GM23248 (cell line): ENCODE measurements at regions not wholly inside any gene's neighbourhood (a gene's known extent, or its start where the extent isn't known, plus 50 kb on each side); places are given as distances from the start of the nearest gene placed in this dataset.

ENCODE experiments used
- EZH2 ChIP-seq: fragments of 200-600 bp; sonication (generic); IDR thresholded peaks from 2 replicates; pipeline ENCODE4 v1.6.1; 2018; ENCODE audit warnings: antibody characterized with exemption, mild to moderate bottlenecking; ENCODE audit not compliant: insufficient read depth, poor library complexity, severe bottlenecking
- EZH2phosphoT487 ChIP-seq: fragments of 200-600 bp; sonication (generic); IDR thresholded peaks from 2 replicates; pipeline ENCODE4 v1.6.1; 2018; ENCODE audit warnings: antibody characterized with exemption, moderate library complexity, mild to moderate bottlenecking, low read depth; ENCODE audit not compliant: insufficient read depth

DNA sequence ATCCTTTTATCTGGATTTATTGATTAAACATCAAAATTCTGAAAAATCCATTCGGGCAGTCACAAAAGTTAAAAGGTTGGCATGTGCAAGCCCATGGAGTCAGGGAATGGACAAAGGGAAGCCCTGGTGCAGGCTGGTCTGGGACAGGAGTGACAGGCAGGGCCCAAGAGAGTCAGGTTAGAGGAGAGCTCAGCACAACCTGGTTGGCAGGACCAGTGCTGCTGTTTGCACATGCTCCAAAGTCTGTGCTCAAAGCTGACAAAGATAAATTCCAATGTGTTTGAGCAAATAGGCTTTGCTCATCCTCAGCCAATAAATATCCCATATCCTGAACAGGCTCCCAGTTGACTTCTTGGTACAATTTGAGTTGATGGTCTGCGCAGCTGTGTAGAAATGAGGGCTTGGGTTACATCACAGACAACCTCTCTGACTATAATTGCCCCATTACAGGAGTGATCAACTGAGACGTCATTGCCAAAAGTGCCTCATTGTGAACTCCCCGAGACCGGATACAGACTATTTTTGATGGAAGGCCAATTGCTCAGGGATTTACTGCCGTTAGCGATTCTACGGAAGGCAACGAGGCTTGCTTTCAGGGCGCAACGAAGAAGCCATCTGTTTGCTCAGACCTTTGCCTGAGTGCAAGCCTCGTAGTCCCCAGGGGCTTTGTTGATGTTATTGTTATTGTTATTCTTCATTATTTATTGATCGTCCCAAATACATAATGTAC, 1008.1 kb upstream of the TENM3 start:
- TF ChIP-seq EZH2 (no peak), EZH2phosphoT487 (no peak)
